ENCODE measurements at regions not wholly inside any gene's neighbourhood (a gene's known extent, or its start where the extent isn't known, plus 50 kb on each side); places are given as distances from the start of the nearest gene placed in this dataset.

DNA sequence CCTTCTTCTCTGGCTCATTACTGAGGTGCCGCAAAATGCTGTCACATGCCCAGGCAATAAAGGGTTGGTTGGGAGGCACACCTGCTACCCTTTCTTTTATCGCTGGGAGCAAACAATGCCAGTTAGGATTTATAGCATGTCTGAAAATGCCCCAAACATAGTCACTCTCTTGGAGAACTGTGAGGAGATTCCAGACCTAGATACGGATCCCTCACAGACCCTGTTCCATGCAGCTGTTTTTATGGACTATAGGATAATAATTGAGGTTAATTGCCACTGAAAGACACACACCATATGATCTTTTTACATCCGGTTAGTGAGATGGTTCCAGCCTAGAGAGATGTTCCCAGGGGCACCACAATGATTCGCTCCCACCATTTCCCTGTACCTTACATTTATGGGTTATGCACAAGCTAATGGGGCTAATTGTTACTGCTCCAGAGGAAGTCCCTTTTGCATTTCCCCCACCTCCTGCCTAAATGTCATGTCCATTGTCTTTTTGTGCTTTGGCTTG lies 318.1 kb downstream of the PIK3R1 start:
- TF ChIP-seq, protein P1, sequence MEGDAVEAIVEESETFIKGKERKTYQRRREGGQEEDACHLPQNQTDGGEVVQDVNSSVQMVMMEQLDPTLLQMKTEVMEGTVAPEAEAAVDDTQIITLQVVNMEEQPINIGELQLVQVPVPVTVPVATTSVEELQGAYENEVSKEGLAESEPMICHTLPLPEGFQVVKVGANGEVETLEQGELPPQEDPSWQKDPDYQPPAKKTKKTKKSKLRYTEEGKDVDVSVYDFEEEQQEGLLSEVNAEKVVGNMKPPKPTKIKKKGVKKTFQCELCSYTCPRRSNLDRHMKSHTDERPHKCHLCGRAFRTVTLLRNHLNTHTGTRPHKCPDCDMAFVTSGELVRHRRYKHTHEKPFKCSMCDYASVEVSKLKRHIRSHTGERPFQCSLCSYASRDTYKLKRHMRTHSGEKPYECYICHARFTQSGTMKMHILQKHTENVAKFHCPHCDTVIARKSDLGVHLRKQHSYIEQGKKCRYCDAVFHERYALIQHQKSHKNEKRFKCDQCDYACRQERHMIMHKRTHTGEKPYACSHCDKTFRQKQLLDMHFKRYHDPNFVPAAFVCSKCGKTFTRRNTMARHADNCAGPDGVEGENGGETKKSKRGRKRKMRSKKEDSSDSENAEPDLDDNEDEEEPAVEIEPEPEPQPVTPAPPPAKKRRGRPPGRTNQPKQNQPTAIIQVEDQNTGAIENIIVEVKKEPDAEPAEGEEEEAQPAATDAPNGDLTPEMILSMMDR (IDR thresholded peaks at IDR 0.05) = no peak
- TF ChIP-seq POLR2AphosphoS5 (IDR thresholded peaks at IDR 0.05) = no peak
- no peak for TF ChIP-seq POLR2A (IDR thresholded peaks at IDR 0.05)
- no peak for TF ChIP-seq EP300 (IDR thresholded peaks at IDR 0.05)

Data from gastroesophageal sphincter (tissue), 3 donors.